Keratinocyte (primary cell): ENCODE measurements at regions not wholly inside any gene's neighbourhood (a gene's known extent, or its start where the extent isn't known, plus 50 kb on each side); places are given as distances from the start of the nearest gene placed in this dataset.

Experiments used
- DNase-seq: peaks from one replicate; pipeline ENCODE4 v3.0.0-alpha.2; 2011; ENCODE audit warnings: low read depth, missing footprints, low spot score
- FAIRE-seq: peaks from 2 replicates; lab custom pipeline; 2011; peaks lifted over from hg19 to GRCh38; lab: Jason Lieb, UNC
- H2AFZ ChIP-seq: 2 replicates; pipeline ENCODE4 v1.6.0; 2012; ENCODE audit warnings: low read length, control low read depth, inconsistent platforms; ENCODE audit not compliant: control insufficient read depth
- H3K27ac ChIP-seq: 2 replicates; pipeline ENCODE4 v1.5.1; 2011; ENCODE audit warnings: low read length; ENCODE audit not compliant: control insufficient read depth, insufficient read depth
- H3K27me3 ChIP-seq: 3 replicates; pipeline ENCODE4 v1.6.0; 2011; ENCODE audit warnings: low read length; ENCODE audit not compliant: control insufficient read depth, insufficient read depth; ENCODE audit errors: extremely low read depth
- H3K36me3 ChIP-seq, 2 experiments: 2 replicates in 1 of 2; 3 replicates in 1 of 2; pipeline ENCODE4 v1.5.1; 2011; ENCODE audit warnings: low read length in 2 of 2, mild to moderate bottlenecking in 1 of 2; ENCODE audit not compliant: control insufficient read depth in 2 of 2, insufficient read depth in 2 of 2; ENCODE audit errors: extremely low read depth in 1 of 2
- H3K4me1 ChIP-seq: 3 replicates; pipeline ENCODE4 v1.5.1; 2011; ENCODE audit warnings: low read length; ENCODE audit not compliant: control insufficient read depth, insufficient read depth; ENCODE audit errors: extremely low read depth
- H3K4me2 ChIP-seq: 3 replicates; pipeline ENCODE4 v1.6.0; 2011; ENCODE audit warnings: low read depth, low read length; ENCODE audit not compliant: control insufficient read depth, insufficient read depth; ENCODE audit errors: extremely low read depth
- H3K4me3 ChIP-seq, 3 experiments: fragments of 200-600 bp in 1 of 3; sonication (generic) in 1 of 3; 2 replicates in 2 of 3; 3 replicates in 1 of 3; pipeline ENCODE4 v1.5.1; 2011 to 2016; ENCODE audit warnings: low read length in 3 of 3, mild to moderate bottlenecking in 3 of 3, control low read depth in 2 of 3, inconsistent platforms in 1 of 3, low read depth in 1 of 3, mixed read lengths in 1 of 3, mixed run types in 1 of 3, moderate library complexity in 1 of 3; ENCODE audit not compliant: control insufficient read depth in 2 of 3, insufficient read depth in 2 of 3; ENCODE audit errors: extremely low read depth in 1 of 3
- H3K79me2 ChIP-seq: 2 replicates; pipeline ENCODE4 v1.6.0; 2012; ENCODE audit warnings: low read length; ENCODE audit not compliant: control insufficient read depth, insufficient read depth
- H3K9ac ChIP-seq: 3 replicates; pipeline ENCODE4 v1.6.0; 2011; ENCODE audit warnings: low read length; ENCODE audit not compliant: control insufficient read depth, insufficient read depth; ENCODE audit errors: extremely low read depth
- H3K9me1 ChIP-seq: 3 replicates; pipeline ENCODE4 v1.6.0; 2011; ENCODE audit warnings: low read length; ENCODE audit not compliant: control insufficient read depth, insufficient read depth; ENCODE audit errors: extremely low read depth
- H3K9me3 ChIP-seq: 2 replicates; pipeline ENCODE4 v1.5.1; 2012; ENCODE audit warnings: low read depth, low read length; ENCODE audit not compliant: control insufficient read depth
- H4K20me1 ChIP-seq: 3 replicates; pipeline ENCODE4 v1.6.0; 2011; ENCODE audit warnings: low read length; ENCODE audit not compliant: control insufficient read depth, insufficient read depth; ENCODE audit errors: extremely low read depth
- EZH2 ChIP-seq: IDR thresholded peaks from one replicate; pipeline ENCODE4 v1.6.1; 2012; ENCODE audit warnings: inconsistent platforms, mild to moderate bottlenecking, low read length, moderate library complexity
- dilution Hi-C: fragments of 300-500 bp; cut with MboI; formaldehyde crosslinking; loops from one replicate; pipeline ENCODE4 v1.7.0; 2020; ENCODE audit warnings: low sequenced_read_pairs; ENCODE audit not compliant: extremely low pct_ligation_motif_present
- TF ChIP-seq, protein P1 (sequence below), 3 experiments: IDR thresholded peaks in 1 of 3; conservative IDR thresholded peaks in 1 of 3; optimal IDR thresholded peaks in 1 of 3; 2 replicates in 2 of 3; 3 replicates in 1 of 3; pipeline versions ENCODE3 to v1.5.1; 2011; ENCODE audit warnings: low read length in 3 of 3, mild to moderate bottlenecking in 3 of 3, moderate library complexity in 2 of 3, control low read depth in 1 of 3, inconsistent platforms in 1 of 3; ENCODE audit not compliant: insufficient read depth in 2 of 3; ENCODE audit errors: extremely low read depth in 1 of 3

DNA sequence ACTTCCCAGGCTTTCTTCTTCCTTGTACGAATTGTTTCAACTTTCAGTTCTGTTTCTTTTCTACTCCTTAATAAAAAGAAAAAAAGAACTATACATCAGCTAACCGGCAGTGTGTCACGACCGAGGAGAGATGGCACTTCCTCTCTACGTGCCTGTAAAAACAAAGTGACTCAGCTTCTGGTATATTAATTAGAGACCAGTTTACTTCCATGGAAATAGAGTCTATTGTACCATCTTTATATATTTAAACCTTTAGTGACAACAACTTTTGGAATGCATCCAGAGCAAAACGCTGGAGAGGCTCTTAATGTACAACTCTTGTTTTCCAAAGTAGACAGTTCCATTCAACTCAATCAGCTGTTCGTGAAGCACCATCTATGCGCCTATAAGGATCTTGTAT is 94.5 kb upstream of the LIFR start:
- Histone ChIP-seq H3K27me3 (no peaks in the 10 kb centered on the region), H3K9me1 (no peaks in the 10 kb centered on the region), H4K20me1 (no peaks in the 10 kb centered on the region), H3K9ac (no peak overlapping the region), H3K36me3 (no peaks in the 10 kb centered on the region), H3K4me2 (peak overlapping the region; percentile 72), H3K4me3 (peak overlapping the region in 1 of 3 experiments; percentile 34), H3K4me1 (peaks cover 3% of the 10 kb centered on the region), H3K9me3 (no peaks in the 10 kb centered on the region), H3K27ac (no peak overlapping the region), H3K79me2 (no peaks in the 10 kb centered on the region), H2AFZ (peak overlapping the region; percentile 70)
- no peak for DNase-seq
- FAIRE-seq, result no peak
- TF ChIP-seq EZH2, result no peak
- TF ChIP-seq, protein P1, sequence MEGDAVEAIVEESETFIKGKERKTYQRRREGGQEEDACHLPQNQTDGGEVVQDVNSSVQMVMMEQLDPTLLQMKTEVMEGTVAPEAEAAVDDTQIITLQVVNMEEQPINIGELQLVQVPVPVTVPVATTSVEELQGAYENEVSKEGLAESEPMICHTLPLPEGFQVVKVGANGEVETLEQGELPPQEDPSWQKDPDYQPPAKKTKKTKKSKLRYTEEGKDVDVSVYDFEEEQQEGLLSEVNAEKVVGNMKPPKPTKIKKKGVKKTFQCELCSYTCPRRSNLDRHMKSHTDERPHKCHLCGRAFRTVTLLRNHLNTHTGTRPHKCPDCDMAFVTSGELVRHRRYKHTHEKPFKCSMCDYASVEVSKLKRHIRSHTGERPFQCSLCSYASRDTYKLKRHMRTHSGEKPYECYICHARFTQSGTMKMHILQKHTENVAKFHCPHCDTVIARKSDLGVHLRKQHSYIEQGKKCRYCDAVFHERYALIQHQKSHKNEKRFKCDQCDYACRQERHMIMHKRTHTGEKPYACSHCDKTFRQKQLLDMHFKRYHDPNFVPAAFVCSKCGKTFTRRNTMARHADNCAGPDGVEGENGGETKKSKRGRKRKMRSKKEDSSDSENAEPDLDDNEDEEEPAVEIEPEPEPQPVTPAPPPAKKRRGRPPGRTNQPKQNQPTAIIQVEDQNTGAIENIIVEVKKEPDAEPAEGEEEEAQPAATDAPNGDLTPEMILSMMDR (optimal IDR thresholded peaks at IDR 0.05 in 1 of 3, IDR thresholded peaks at IDR 0.05 in 1 of 3, conservative IDR thresholded peaks at IDR 0.05 in 1 of 3; ENCODE audit: extremely low read depth in 1 of 3, insufficient read depth in 2 of 3, low read length in 3 of 3), result no peak
- dilution Hi-C loops, result no loop called here

DNA sequence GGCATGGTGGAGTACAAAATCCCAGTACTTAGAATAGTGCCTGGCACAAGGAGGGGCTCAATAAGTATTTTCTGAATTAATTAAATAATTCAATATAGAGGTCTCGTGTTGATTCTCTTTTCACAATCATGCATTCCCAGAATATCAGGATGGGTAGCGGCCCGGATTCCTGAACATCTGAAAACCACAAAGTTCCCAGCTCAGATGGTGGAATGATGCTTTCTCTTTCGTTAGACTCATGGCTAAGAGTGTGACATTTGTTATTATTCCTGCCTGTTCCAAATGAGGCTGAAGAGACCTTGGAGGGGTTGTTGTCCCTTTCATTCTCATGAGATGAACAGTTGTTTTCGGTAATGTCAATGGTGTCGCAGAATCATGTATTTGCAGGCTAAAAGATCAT is 95.4 kb upstream of the LIFR start:
- Histone ChIP-seq H4K20me1 (no peaks in the 10 kb centered on the region), H3K36me3 (no peaks in the 10 kb centered on the region), H3K9me1 (no peaks in the 10 kb centered on the region), H3K27me3 (no peaks in the 10 kb centered on the region), H3K9ac (no peak overlapping the region), H3K9me3 (no peaks in the 10 kb centered on the region), H3K27ac (no peak overlapping the region), H3K4me3 (no peak overlapping the region), H3K4me2 (no peak overlapping the region), H3K79me2 (no peaks in the 10 kb centered on the region), H2AFZ (no peak overlapping the region), H3K4me1 (peaks cover 3% of the 10 kb centered on the region)
- dilution Hi-C loops, result no loop called here
- TF ChIP-seq, protein P1 (optimal IDR thresholded peaks at IDR 0.05 in 1 of 3, IDR thresholded peaks at IDR 0.05 in 1 of 3, conservative IDR thresholded peaks at IDR 0.05 in 1 of 3; ENCODE audit: extremely low read depth in 1 of 3, insufficient read depth in 2 of 3, low read length in 3 of 3), result no peak
- TF ChIP-seq EZH2, result no peak
- no peak for FAIRE-seq
- no peak for DNase-seq
